ENCODE measurements at regions not wholly inside any gene's neighbourhood (a gene's known extent, or its start where the extent isn't known, plus 50 kb on each side); places are given as distances from the start of the nearest gene placed in this dataset.
"Not testable (repeated sequence)": the region's sequence is repeated elsewhere in the genome, so short reads cannot be mapped to it uniquely, and the experiment has no call there.

DNA sequence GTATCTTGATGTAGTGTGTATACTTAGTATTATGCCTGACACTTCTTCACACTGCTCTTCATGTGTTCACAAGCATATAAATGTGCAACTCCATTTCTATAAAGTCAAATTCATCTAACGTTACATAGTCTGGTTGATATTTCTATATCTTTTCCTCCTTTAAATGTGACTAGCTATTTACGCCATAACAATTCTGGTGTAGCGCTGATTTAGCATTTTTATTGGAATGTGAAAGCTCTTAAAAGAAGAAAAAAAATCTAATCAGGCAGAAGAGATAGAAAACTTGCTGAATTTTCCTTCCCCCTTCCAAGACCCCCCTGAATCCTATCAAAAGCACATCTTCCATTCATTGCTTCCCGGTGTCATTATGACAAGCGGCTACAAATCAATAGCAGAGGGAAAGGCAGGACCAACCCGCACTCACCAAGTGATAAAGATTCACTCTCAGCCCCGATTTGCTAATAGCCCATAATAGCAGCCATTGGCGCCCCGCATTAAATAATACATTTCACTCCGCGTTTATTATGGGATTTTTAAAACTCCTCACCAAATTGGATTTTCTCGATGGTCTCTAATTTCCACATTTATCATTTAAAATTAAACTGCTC, 299.5 kb upstream of the PMFBP1 start:
- Histone ChIP-seq H3K36me3 (ENCODE audit: insufficient read depth, low read length) (no peaks in the 10 kb centered on the region), H3K4me1 (ENCODE audit: insufficient read depth, low read length) (peaks cover 19% of the 10 kb centered on the region), H2AFZ (ENCODE audit: low read depth, low read length) (no peak overlapping the region), H3K9me3 (ENCODE audit: low read length) (no peaks in the 10 kb centered on the region), H3K4me3 (ENCODE audit: low read length) (no peak overlapping the region), H3K27me3 (ENCODE audit: insufficient read depth, low read length) (no peaks in the 10 kb centered on the region)

DNA sequence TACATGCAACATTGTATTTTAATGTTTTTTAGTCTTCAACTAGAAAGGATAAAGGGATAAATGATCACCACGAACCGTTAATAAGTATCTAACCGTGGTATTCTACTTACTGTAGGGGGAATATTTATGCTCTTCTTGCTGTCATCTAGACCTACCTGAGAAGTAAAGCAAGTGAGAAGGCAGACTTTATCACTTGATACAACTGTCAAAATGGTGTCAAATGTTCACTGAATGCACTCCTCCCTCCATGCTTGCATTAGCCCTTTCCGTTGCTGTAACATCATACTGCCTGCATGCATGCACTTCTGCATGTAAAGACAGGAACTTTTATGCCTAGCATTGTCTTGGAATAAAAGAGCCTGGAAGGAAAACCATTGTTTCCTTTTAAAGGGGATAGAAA, 298.6 kb upstream of the PMFBP1 start:
- no peaks in the 10 kb centered on the region for H3K9me3 ChIP-seq (ENCODE audit: low read length)
- no peak overlapping the region for H3K4me3 ChIP-seq (ENCODE audit: low read length)
- H3K36me3 ChIP-seq (ENCODE audit: insufficient read depth, low read length): no peaks in the 10 kb centered on the region
- peaks cover 19% of the 10 kb centered on the region for H3K4me1 ChIP-seq (ENCODE audit: insufficient read depth, low read length)
- H2AFZ ChIP-seq (ENCODE audit: low read depth, low read length): no peak overlapping the region
- no peaks in the 10 kb centered on the region for H3K27me3 ChIP-seq (ENCODE audit: insufficient read depth, low read length)

DNA sequence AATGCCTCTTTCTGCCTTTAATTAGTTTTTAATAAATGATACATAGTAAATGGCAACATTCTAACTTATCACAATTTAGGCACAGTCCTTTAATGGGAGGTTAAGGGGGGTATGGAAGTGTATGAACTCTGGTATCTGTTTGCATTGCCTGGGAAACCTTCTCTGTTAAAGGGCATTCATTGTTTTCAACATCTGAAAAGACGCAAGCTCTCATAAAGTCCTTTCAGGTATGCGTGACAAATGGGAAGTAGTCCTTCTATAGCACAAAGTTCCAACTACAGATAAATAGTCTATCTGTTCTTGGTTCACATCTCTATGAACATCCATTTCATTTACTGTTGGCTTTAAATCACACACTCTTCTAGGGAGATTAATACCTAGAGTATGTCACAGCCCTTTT, 298.0 kb upstream of the PMFBP1 start:
- Histone ChIP-seq H3K36me3 (ENCODE audit: insufficient read depth, low read length) (no peaks in the 10 kb centered on the region), H2AFZ (ENCODE audit: low read depth, low read length) (no peak overlapping the region), H3K4me3 (ENCODE audit: low read length) (no peak overlapping the region), H3K27me3 (ENCODE audit: insufficient read depth, low read length) (no peaks in the 10 kb centered on the region), H3K9me3 (ENCODE audit: low read length) (no peaks in the 10 kb centered on the region), H3K4me1 (ENCODE audit: insufficient read depth, low read length) (peaks cover 19% of the 10 kb centered on the region)

DNA sequence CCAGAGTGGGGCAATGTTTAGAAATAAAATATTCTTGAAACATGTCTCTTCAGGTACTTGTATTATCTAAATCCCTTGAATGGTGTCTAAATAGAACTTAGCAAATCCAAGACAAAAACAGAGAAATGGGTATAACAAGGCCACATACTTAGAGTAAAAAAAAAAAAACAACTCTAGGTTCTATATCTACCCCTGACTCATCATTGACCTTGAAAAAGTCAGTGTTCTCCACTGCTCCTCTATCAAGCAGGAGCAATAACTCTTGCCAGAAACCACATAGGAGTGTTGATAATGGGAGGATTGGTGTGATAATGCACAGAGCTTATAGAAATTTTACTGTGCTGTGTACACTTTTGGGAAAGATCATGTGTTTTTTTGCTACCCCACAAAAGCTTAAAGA, 296.6 kb upstream of the PMFBP1 start:
- Histone ChIP-seq H3K27me3 (ENCODE audit: insufficient read depth, low read length) (no peaks in the 10 kb centered on the region), H3K36me3 (ENCODE audit: insufficient read depth, low read length) (no peaks in the 10 kb centered on the region), H3K9me3 (ENCODE audit: low read length) (no peaks in the 10 kb centered on the region), H2AFZ (ENCODE audit: low read depth, low read length) (no peak overlapping the region), H3K4me1 (ENCODE audit: insufficient read depth, low read length) (peaks cover 13% of the 10 kb centered on the region), H3K4me3 (ENCODE audit: low read length) (no peak overlapping the region)

DNA sequence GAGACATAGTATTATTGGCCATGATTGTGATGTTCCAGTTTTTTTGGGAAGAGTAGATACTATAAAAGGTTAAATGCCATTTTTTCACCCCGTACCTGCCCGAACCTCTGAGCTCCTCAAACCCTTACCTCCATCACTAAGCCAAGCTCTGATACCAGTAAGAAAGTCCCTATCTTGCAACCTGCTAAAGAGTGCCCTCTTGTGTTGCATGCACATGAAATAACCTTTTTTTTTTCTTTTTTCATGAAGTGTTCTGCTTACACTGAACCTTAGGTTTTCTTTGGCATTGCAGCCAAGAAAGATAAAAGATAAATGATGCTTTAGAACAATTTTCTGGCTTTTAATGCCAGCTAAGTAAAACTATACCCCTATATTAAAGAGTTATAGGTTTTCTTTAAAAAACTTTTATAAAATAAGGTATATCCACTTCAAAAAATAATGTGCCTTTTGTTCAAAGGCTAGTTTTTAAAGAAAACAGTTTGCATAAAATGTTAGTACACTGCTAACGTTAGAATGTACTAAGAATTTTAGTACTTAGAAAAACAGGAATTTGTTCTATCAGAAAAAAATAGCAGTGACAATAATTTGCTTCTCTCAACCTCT, 295.3 kb upstream of the PMFBP1 start:
- Histone ChIP-seq H2AFZ (ENCODE audit: low read depth, low read length) (no peak overlapping the region), H3K27me3 (ENCODE audit: insufficient read depth, low read length) (no peaks in the 10 kb centered on the region), H3K36me3 (ENCODE audit: insufficient read depth, low read length) (no peaks in the 10 kb centered on the region), H3K4me1 (ENCODE audit: insufficient read depth, low read length) (peaks cover 13% of the 10 kb centered on the region), H3K9me3 (ENCODE audit: low read length) (peaks cover 2% of the 10 kb centered on the region), H3K4me3 (ENCODE audit: low read length) (no peak overlapping the region)

DNA sequence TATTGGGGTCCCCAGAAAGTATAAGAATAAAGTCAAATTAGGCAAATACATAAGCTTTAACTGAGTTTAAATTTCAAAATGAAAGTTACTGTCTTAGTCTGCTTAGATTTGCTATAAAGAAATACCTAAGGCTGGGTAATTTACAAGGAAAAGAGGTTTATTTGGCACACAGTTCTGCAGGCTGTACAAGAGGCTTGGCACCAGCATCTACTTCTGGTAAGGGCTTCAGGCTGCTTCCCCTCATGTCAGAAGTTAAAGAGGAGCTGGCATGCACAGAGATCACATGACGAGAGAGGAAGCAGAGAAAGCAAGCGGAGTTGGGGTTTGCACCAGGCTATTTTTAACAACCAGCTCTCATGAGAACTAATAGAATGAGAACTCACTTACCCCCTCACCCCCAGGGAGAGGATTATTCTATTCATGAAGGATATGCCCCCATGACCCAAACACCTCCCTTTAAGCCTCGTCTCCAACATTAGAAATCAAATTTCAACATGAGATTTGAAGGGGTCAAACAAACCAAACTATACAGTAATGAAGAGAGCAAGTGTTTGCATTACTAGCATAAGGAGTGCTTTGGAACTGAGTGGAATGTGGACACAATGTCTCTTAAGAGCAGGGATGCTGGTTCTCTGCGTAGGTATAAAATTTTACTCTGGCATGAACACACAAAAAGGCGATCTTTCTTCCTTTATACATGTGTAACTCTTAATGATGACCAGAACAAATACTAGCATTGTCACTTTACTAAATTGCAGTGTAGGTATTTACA, 292.8 kb upstream of the PMFBP1 start:
- Histone ChIP-seq H2AFZ (ENCODE audit: low read depth, low read length) (no peak overlapping the region), H3K27me3 (ENCODE audit: insufficient read depth, low read length) (no peaks in the 10 kb centered on the region), H3K4me1 (ENCODE audit: insufficient read depth, low read length) (peaks cover 3% of the 10 kb centered on the region), H3K4me3 (ENCODE audit: low read length) (no peak overlapping the region), H3K36me3 (ENCODE audit: insufficient read depth, low read length) (no peaks in the 10 kb centered on the region), H3K9me3 (ENCODE audit: low read length) (peaks cover 2% of the 10 kb centered on the region)

DNA sequence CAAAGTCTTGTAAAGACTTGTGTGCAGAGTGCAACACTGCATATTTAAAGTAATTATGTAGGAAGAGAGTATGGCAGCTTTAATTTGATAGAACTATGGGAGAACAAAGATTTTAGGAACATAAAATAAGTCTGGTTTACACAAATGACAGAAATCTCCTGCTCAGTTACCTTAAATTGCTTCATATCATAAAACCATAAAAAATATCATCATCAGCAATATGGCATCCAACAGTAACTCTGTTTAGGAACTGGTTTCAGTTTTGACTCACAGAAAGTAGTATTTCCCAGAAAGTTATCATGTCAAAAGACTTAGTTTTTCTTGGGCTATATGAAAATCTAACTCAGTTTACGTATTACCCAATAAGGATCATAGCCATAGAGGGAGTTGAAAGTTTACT, 292.1 kb upstream of the PMFBP1 start:
- Histone ChIP-seq H3K4me1 (ENCODE audit: insufficient read depth, low read length) (no peaks in the 10 kb centered on the region), H3K9me3 (ENCODE audit: low read length) (peaks cover 2% of the 10 kb centered on the region), H3K27me3 (ENCODE audit: insufficient read depth, low read length) (no peaks in the 10 kb centered on the region), H3K36me3 (ENCODE audit: insufficient read depth, low read length) (no peaks in the 10 kb centered on the region), H3K4me3 (ENCODE audit: low read length) (no peak overlapping the region), H2AFZ (ENCODE audit: low read depth, low read length) (no peak overlapping the region)

DNA sequence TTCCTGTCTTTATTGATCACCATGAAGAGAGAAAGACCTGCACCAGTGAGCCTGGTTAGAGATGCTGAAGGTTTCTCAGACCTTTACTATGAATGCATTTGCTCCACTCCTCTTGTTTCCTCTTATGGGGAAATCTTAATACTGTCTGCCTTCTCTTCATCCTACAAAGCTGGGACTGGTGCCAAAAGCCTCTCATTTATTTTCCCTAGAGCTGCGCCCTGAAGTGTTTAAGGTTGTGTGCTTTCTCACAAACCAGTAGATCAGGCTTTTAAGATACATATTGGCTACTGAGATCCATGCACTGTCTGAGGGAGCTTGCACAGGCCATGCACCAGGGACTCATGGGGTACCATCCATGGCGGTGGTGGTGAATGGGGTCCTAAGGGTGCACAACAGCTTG, 286.1 kb upstream of the PMFBP1 start:
- Histone ChIP-seq H3K9me3 (ENCODE audit: low read length) (peaks cover 10% of the 10 kb centered on the region), H2AFZ (ENCODE audit: low read depth, low read length) (no peak overlapping the region), H3K36me3 (ENCODE audit: insufficient read depth, low read length) (no peaks in the 10 kb centered on the region), H3K4me1 (ENCODE audit: insufficient read depth, low read length) (no peaks in the 10 kb centered on the region), H3K27me3 (ENCODE audit: insufficient read depth, low read length) (no peaks in the 10 kb centered on the region), H3K4me3 (ENCODE audit: low read length) (no peak overlapping the region)

DNA sequence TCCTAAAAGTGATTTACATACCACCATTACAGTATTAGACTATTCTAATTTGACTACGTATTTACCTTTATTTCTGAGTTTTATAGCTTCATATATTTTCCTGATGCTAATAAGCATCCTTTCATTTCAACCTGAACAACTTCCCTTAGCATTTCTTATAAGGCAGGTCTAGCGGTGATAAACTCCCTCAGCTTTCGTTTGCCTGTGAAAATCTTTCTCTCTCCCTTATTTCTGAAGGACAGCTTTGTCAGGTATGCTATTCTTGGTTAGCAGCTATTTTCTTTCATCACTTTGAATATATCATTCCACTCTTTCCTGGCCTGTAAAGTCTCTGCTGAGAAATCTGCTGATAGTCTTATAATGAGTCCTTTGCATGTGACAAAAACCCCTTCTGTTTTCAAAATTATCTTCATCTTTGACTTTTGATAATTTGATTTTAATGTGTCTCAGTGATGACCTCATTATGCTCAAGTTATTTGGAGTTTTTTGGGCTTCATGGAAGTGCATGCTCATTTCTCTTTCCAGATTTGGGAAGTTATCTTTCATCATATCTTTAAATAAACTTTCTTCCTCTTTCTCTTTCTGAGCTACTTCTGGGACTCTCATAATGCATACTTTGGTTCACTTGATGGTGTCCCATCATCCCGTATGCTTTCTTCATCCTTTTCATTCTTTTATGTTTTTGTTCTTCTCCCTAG, 285.4 kb upstream of the PMFBP1 start:
- no peak overlapping the region for H3K4me3 ChIP-seq (ENCODE audit: low read length)
- H3K27me3 ChIP-seq (ENCODE audit: insufficient read depth, low read length): no peaks in the 10 kb centered on the region
- no peaks in the 10 kb centered on the region for H3K4me1 ChIP-seq (ENCODE audit: insufficient read depth, low read length)
- H2AFZ ChIP-seq (ENCODE audit: low read depth, low read length): no peak overlapping the region
- H3K36me3 ChIP-seq (ENCODE audit: insufficient read depth, low read length): no peaks in the 10 kb centered on the region
- H3K9me3 ChIP-seq (ENCODE audit: low read length): peaks cover 10% of the 10 kb centered on the region

DNA sequence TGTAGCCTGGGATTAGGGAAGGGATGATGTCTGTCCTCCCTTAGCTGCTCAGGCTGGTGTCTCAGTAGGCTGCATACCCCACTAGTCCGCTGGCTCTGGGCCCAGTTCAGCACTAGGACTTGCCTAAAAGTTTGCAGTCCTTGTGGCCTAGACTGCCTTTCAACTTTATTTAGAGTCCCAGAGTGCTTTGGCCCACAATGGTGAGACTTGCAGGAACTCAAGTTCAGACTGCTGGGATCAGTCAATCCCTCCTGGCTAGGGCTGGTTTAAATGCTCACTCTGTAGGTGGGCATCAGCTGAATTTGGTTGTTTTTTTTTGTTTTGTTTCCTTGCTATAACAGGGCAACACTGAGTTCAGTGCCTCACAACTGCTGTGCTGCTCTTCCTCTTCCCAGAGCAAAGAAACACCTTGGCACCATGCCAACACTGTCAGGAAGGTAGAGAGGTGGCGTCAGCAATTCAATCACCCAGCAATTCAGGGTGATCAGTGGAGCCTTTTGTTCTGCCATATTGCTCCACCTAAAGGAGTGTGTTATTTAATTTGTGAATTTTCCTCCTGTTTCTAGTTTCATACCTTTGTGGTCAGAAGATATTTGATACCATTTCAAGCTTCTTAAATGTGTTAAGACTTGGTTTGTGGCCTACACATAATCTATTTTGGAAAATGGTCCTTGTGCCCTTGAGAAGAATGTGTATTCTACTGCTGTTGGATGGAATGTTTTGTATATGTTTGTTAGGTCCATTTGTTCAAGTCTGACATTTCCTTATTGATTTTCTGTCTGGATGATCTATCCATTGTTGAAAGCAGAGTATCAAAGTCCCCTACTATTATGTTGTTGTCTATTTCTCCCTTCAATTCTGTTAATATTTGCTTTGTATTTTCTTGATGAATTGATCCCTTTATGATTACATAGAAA, 284.0 kb upstream of the PMFBP1 start:
- Histone ChIP-seq H3K4me3 (ENCODE audit: low read length) (no peak overlapping the region), H3K36me3 (ENCODE audit: insufficient read depth, low read length) (no peaks in the 10 kb centered on the region), H3K4me1 (ENCODE audit: insufficient read depth, low read length) (no peaks in the 10 kb centered on the region), H3K27me3 (ENCODE audit: insufficient read depth, low read length) (no peaks in the 10 kb centered on the region), H2AFZ (ENCODE audit: low read depth, low read length) (no peak overlapping the region), H3K9me3 (ENCODE audit: low read length) (peaks cover 10% of the 10 kb centered on the region)

DNA sequence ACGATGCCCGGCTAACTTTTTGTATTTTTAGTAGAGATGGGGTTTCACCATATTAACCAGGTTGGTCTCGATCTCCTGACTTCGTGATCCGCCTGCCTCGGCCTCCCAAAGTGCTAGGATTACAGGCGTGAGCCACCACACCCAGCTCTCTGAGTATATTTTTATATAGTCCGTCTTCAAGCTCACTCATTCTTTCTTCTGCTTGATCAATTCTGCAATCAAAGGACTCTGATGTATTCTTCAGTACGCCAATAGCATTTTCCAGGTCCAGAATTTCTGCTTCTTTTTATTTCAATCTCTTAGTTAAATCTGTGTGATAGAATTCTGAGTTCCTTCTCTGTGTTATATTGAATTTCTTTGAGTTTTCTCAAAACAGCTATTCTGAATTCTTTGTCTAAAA, 281.9 kb upstream of the PMFBP1 start:
- H2AFZ ChIP-seq (ENCODE audit: low read depth, low read length); H3K4me1 ChIP-seq (ENCODE audit: insufficient read depth, low read length); H3K27me3 ChIP-seq (ENCODE audit: insufficient read depth, low read length); H3K36me3 ChIP-seq (ENCODE audit: insufficient read depth, low read length); H3K4me3 ChIP-seq (ENCODE audit: low read length): not testable (repeated sequence)
- peaks cover 10% of the 10 kb centered on the region for H3K9me3 ChIP-seq (ENCODE audit: low read length)

DNA sequence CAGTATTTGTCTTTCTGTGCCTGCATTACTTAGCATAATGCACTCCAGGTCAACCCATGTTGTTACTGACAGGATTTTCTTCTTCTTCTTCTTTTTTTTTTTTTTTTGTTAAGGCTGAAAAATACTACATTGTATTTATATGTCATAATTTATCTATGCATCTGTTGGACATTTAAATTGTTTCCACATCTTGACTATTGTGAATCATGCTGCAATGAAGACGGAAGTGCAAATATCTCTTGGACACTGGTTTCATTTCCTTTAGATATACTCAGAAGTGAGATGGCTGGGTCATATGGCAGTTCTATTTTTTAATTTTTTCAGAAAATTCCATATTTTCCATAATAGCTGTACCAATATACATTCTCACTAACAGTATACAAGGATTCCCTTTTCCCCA, 272.7 kb upstream of the PMFBP1 start:
- H3K4me3 ChIP-seq (ENCODE audit: low read length): no peak overlapping the region
- no peaks in the 10 kb centered on the region for H3K36me3 ChIP-seq (ENCODE audit: insufficient read depth, low read length)
- H3K9me3 ChIP-seq (ENCODE audit: low read length): peaks cover 4% of the 10 kb centered on the region
- no peaks in the 10 kb centered on the region for H3K27me3 ChIP-seq (ENCODE audit: insufficient read depth, low read length)
- H2AFZ ChIP-seq (ENCODE audit: low read depth, low read length): no peak overlapping the region
- H3K4me1 ChIP-seq (ENCODE audit: insufficient read depth, low read length): no peaks in the 10 kb centered on the region
